DMS153 treated with DMSO at 0.1 percent for 48 hours (cell line): ENCODE measurements at regions not wholly inside any gene's neighbourhood (a gene's known extent, or its start where the extent isn't known, plus 50 kb on each side); places are given as distances from the start of the nearest gene placed in this dataset.

Experiments
- DNase-seq: peaks from one replicate; lab custom pipeline; 2025; ENCODE audit not compliant: unreplicated experiment; lab: John Stamatoyannopoulos, UW

- DNase-seq, result no peak
Observed at GRCh38 chr6:9957215-9957759, 457.6 kb downstream of the TFAP2A start.

GRCh38 chr6:9948678-9949077, 466.2 kb downstream of the TFAP2A start:
- DNase-seq, result no peak

- no peak for DNase-seq
Observed at GRCh38 chr6:9943986-9944385, 470.9 kb downstream of the TFAP2A start.

GRCh38 chr6:9943026-9943425, 471.8 kb downstream of the TFAP2A start:
- DNase-seq, result no peak

- DNase-seq, result no peak
Observed at GRCh38 chr6:9942131-9942530, 472.7 kb downstream of the TFAP2A start.

- DNase-seq, result no peak
Observed at GRCh38 chr6:9938801-9939200, 476.1 kb downstream of the TFAP2A start.

GRCh38 chr6:9937031-9937763, 477.7 kb downstream of the TFAP2A start:
- DNase-seq, result no peak

- DNase-seq, result no peak
Observed at GRCh38 chr6:9936551-9936950, 478.3 kb downstream of the TFAP2A start.

- DNase-seq, result no peak
Observed at GRCh38 chr6:9933677-9934076, 481.2 kb downstream of the TFAP2A start.

- no peak for DNase-seq
Observed at GRCh38 chr6:9927275-9927674, 487.6 kb downstream of the TFAP2A start.

GRCh38 chr6:9924971-9925370, 489.9 kb downstream of the TFAP2A start:
- no peak for DNase-seq

- DNase-seq, result no peak
Observed at GRCh38 chr6:9921366-9921765, 493.5 kb downstream of the TFAP2A start.

GRCh38 chr6:9914951-9915350, 499.9 kb downstream of the TFAP2A start:
- no peak for DNase-seq

- DNase-seq, result no peak
Observed at GRCh38 chr6:9901376-9901775, 513.5 kb downstream of the TFAP2A start.

GRCh38 chr6:9896806-9897205, 518.1 kb downstream of the TFAP2A start:
- no peak for DNase-seq

- DNase-seq, result no peak
Observed at GRCh38 chr6:9890893-9891292, 524.0 kb downstream of the TFAP2A start.

GRCh38 chr6:9890469-9890868, 524.4 kb downstream of the TFAP2A start:
- DNase-seq, result no peak

GRCh38 chr6:9878535-9878934, 536.3 kb downstream of the TFAP2A start:
- DNase-seq, result no peak

GRCh38 chr6:9875605-9876353, 539.1 kb downstream of the TFAP2A start:
- no peak for DNase-seq

GRCh38 chr6:9862603-9863167, 552.2 kb downstream of the TFAP2A start:
- no peak for DNase-seq

GRCh38 chr6:9851541-9852380, 563.1 kb downstream of the TFAP2A start:
- no peak for DNase-seq
